ENCODE measurements at regions not wholly inside any gene's neighbourhood (a gene's known extent, or its start where the extent isn't known, plus 50 kb on each side); places are given as distances from the start of the nearest gene placed in this dataset.

DNA sequence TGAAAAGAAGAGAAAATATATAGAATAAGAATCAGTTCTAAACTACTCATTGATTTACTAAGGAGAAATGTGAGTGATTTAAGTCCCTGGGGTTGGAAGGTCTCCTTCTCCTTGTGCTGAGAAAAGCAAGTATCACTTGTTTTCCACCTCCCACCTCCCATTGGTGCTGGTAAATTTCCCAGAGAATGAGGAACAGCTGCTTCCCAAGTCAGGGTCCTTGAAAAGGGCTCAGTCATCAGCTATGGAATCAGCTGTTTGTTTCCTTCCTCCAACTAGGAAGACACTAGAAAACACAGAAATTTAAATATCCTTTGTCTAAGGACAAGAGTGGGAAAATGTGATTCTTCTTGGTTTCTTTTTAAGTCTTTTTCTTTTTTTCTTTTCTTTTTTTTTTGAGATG lies 131.3 kb upstream of the C1orf21 start:
- H3K9me3 Mint-ChIP-seq: no peaks in the 10 kb centered on the region
- no peaks in the 10 kb centered on the region for H3K36me3 Mint-ChIP-seq (ENCODE audit: low read depth)
- peaks cover 29% of the 10 kb centered on the region for H3K27me3 Mint-ChIP-seq
- H3K4me1 Mint-ChIP-seq (ENCODE audit: low read depth): no peaks in the 10 kb centered on the region
- no peak overlapping the region for H3K27ac Mint-ChIP-seq
- H3K4me3 Mint-ChIP-seq: no peak overlapping the region
- no peak for DNase-seq

DNA sequence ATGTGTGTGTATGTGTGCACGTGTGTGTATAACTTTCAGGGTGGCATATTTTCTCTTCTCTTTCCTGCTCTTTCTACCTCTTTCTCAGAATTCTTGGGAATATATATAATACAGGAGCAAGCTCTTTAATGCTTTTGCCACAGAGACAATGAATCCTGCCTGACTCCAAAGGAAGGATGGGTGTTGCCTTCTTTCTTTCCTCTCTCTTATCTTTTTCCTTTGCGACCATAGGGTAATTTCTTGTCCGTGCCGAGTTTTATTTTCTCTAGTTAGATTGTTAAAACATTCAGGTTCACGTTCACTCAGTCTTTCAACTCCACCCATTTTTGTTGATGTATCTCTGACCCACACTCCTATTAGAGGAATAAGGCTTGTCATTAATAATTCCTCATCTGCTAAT lies 129.0 kb upstream of the C1orf21 start:
- Mint-ChIP-seq H3K27ac (no peak overlapping the region), H3K27me3 (peaks cover 38% of the 10 kb centered on the region)

GRCh38 chr1:184258525-184258924 lies 128.3 kb upstream of the C1orf21 start:
- Mint-ChIP-seq H3K36me3 (ENCODE audit: low read depth) (no peaks in the 10 kb centered on the region), H3K27me3 (peaks cover 38% of the 10 kb centered on the region), H3K4me1 (ENCODE audit: low read depth) (no peaks in the 10 kb centered on the region), H3K27ac (no peak overlapping the region), H3K4me3 (no peak overlapping the region), H3K9me3 (no peaks in the 10 kb centered on the region)
- no peak for DNase-seq

More for the DNA sequence above, 129.0 kb upstream of the C1orf21 start:
- Mint-ChIP-seq H3K4me3 (no peak overlapping the region), H3K36me3 (ENCODE audit: low read depth) (no peaks in the 10 kb centered on the region), H3K9me3 (no peaks in the 10 kb centered on the region), H3K4me1 (ENCODE audit: low read depth) (no peaks in the 10 kb centered on the region)
- DNase-seq: no peak

GRCh38 chr1:184260382-184260781 lies 126.4 kb upstream of the C1orf21 start:
- no peaks in the 10 kb centered on the region for H3K36me3 Mint-ChIP-seq (ENCODE audit: low read depth)
- peaks cover 41% of the 10 kb centered on the region for H3K27me3 Mint-ChIP-seq
- H3K4me3 Mint-ChIP-seq: no peak overlapping the region
- DNase-seq: no peak
- H3K4me1 Mint-ChIP-seq (ENCODE audit: low read depth): no peaks in the 10 kb centered on the region
- no peaks in the 10 kb centered on the region for H3K9me3 Mint-ChIP-seq
- H3K27ac Mint-ChIP-seq: no peak overlapping the region

DNA sequence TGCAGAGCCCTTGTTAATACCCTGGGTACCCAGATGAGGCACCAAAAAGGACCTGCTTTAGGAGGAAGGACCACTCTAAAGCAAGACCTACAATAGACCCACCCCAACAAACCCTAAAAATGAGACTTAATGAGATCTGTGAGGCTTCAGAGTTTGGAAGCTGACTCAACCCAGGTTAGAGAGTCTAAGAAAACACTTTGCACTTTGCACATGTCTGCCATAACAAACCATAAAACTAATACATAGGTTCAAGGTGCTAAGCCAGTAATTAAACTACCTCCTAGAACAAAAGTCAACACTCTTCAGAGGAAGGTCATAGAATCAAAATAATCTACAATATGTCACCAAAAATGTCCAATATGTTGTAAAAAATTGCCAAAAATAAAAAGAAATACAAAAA lies 124.7 kb upstream of the C1orf21 start:
- Mint-ChIP-seq H3K27me3 (peaks cover 39% of the 10 kb centered on the region), H3K4me3 (no peak overlapping the region), H3K9me3 (no peaks in the 10 kb centered on the region), H3K4me1 (ENCODE audit: low read depth) (no peaks in the 10 kb centered on the region), H3K36me3 (ENCODE audit: low read depth) (no peaks in the 10 kb centered on the region), H3K27ac (no peak overlapping the region)
- no peak for DNase-seq

GRCh38 chr1:184267747-184268146 lies 119.1 kb upstream of the C1orf21 start:
- no peak overlapping the region for H3K27ac Mint-ChIP-seq
- H3K27me3 Mint-ChIP-seq: peaks cover 23% of the 10 kb centered on the region
- no peaks in the 10 kb centered on the region for H3K4me1 Mint-ChIP-seq (ENCODE audit: low read depth)
- H3K36me3 Mint-ChIP-seq (ENCODE audit: low read depth): no peaks in the 10 kb centered on the region
- DNase-seq: no peak
- H3K9me3 Mint-ChIP-seq: no peaks in the 10 kb centered on the region
- H3K4me3 Mint-ChIP-seq: no peak overlapping the region

GRCh38 chr1:184270556-184270955 lies 116.3 kb upstream of the C1orf21 start:
- H3K4me3 Mint-ChIP-seq: no peak overlapping the region
- no peak for DNase-seq
- H3K36me3 Mint-ChIP-seq (ENCODE audit: low read depth): no peaks in the 10 kb centered on the region
- no peak overlapping the region for H3K27ac Mint-ChIP-seq
- no peaks in the 10 kb centered on the region for H3K9me3 Mint-ChIP-seq
- H3K4me1 Mint-ChIP-seq (ENCODE audit: low read depth): no peaks in the 10 kb centered on the region
- H3K27me3 Mint-ChIP-seq: peaks cover 27% of the 10 kb centered on the region

- H3K4me3 Mint-ChIP-seq: no peak overlapping the region
- no peaks in the 10 kb centered on the region for H3K9me3 Mint-ChIP-seq
- no peaks in the 10 kb centered on the region for H3K36me3 Mint-ChIP-seq (ENCODE audit: low read depth)
- no peaks in the 10 kb centered on the region for H3K4me1 Mint-ChIP-seq (ENCODE audit: low read depth)
- H3K27ac Mint-ChIP-seq: no peak overlapping the region
- no peak for DNase-seq
- peaks cover 27% of the 10 kb centered on the region for H3K27me3 Mint-ChIP-seq
Observed at GRCh38 chr1:184272175-184272866, 114.5 kb upstream of the C1orf21 start.

DNA sequence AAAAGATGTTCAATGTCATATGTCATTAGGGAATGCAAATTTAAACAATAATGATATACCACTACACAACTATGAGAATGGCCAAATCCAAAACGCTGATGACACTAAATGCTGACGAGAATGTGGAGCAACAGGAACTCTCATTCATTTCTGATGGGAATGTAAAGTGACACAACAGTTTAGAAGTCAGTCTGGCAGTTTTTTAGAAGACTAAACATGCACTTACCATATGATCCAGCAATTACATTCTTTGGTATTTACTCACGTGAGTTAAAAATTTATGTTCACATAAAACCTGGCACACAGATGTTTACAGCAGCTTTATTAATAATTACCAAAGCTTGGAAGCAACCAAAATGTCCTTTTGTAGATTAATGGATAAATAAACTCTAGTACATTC lies 110.4 kb upstream of the C1orf21 start:
- no peaks in the 10 kb centered on the region for H3K4me1 Mint-ChIP-seq (ENCODE audit: low read depth)
- no peaks in the 10 kb centered on the region for H3K9me3 Mint-ChIP-seq

GRCh38 chr1:184279911-184280458 lies 106.8 kb upstream of the C1orf21 start:
- Mint-ChIP-seq H3K9me3 (no peaks in the 10 kb centered on the region), H3K4me1 (ENCODE audit: low read depth) (no peaks in the 10 kb centered on the region), H3K27ac (no peak overlapping the region), H3K27me3 (peaks cover 4% of the 10 kb centered on the region), H3K4me3 (no peak overlapping the region), H3K36me3 (ENCODE audit: low read depth) (no peaks in the 10 kb centered on the region)
- DNase-seq: no peak

More for the DNA sequence above, 110.4 kb upstream of the C1orf21 start:
- Mint-ChIP-seq H3K4me3 (no peak overlapping the region), H3K36me3 (ENCODE audit: low read depth) (no peaks in the 10 kb centered on the region), H3K27ac (no peak overlapping the region), H3K27me3 (peaks cover 22% of the 10 kb centered on the region)
- no peak for DNase-seq

GRCh38 chr1:184283999-184284398 lies 102.8 kb upstream of the C1orf21 start:
- DNase-seq: no peak
- no peaks in the 10 kb centered on the region for H3K36me3 Mint-ChIP-seq (ENCODE audit: low read depth)

GRCh38 chr1:184284900-184285299 lies 101.9 kb upstream of the C1orf21 start:
- no peaks in the 10 kb centered on the region for H3K36me3 Mint-ChIP-seq (ENCODE audit: low read depth)
- no peaks in the 10 kb centered on the region for H3K4me1 Mint-ChIP-seq (ENCODE audit: low read depth)
- peaks cover under 1% of the 10 kb centered on the region for H3K9me3 Mint-ChIP-seq
- H3K27ac Mint-ChIP-seq: no peak overlapping the region
- H3K27me3 Mint-ChIP-seq: no peaks in the 10 kb centered on the region
- no peak overlapping the region for H3K4me3 Mint-ChIP-seq
- no peak for DNase-seq

More at GRCh38 chr1:184283999-184284398, 102.8 kb upstream of the C1orf21 start:
- Mint-ChIP-seq H3K4me1 (ENCODE audit: low read depth) (no peaks in the 10 kb centered on the region), H3K4me3 (no peak overlapping the region), H3K27ac (no peak overlapping the region), H3K9me3 (no peaks in the 10 kb centered on the region), H3K27me3 (peaks cover 2% of the 10 kb centered on the region)

DNA sequence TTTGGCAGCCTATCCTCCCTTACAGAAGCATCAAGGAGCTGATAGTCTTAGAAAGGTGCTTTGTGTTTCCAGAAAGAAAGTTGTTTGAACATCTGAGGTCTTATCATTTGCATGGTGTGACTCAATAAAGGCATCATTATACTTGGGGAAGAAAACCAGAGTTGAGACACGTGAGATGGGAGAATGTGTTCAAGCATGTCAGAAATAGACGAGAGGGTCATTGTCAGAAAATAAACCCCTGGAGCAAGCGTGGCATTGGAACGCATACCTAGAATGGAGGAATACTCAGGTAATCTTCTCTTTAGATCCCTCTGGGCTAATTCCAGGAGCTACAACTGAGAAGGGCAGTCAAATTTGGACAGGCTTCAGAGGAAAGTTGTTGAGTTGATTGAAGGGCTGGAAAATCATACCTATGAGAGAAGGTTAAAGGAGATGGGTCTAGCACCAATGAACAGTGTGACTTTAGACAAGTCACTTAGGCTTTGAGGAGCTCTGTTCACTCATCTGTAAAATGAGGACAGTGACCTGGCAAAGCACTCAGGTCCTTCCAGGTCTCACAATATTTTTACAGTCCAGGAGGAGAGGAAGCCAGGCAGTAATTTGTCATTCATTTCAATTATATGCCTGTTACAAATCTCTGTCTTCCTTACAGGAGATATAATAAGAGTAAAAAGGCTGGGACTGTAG lies 101.3 kb upstream of the C1orf21 start:
- H3K27me3 Mint-ChIP-seq: no peaks in the 10 kb centered on the region
- no peak for DNase-seq
- no peak overlapping the region for H3K27ac Mint-ChIP-seq
- no peaks in the 10 kb centered on the region for H3K36me3 Mint-ChIP-seq (ENCODE audit: low read depth)
- no peaks in the 10 kb centered on the region for H3K4me1 Mint-ChIP-seq (ENCODE audit: low read depth)
- peaks cover 7% of the 10 kb centered on the region for H3K9me3 Mint-ChIP-seq
- H3K4me3 Mint-ChIP-seq: no peak overlapping the region

GRCh38 chr1:184287001-184287400 lies 99.8 kb upstream of the C1orf21 start:
- H3K36me3 Mint-ChIP-seq (ENCODE audit: low read depth): no peaks in the 10 kb centered on the region
- peaks cover 10% of the 10 kb centered on the region for H3K9me3 Mint-ChIP-seq
- no peaks in the 10 kb centered on the region for H3K4me1 Mint-ChIP-seq (ENCODE audit: low read depth)
- H3K27me3 Mint-ChIP-seq: no peaks in the 10 kb centered on the region
- H3K27ac Mint-ChIP-seq: no peak overlapping the region
- H3K4me3 Mint-ChIP-seq: no peak overlapping the region
- DNase-seq: no peak

DNA sequence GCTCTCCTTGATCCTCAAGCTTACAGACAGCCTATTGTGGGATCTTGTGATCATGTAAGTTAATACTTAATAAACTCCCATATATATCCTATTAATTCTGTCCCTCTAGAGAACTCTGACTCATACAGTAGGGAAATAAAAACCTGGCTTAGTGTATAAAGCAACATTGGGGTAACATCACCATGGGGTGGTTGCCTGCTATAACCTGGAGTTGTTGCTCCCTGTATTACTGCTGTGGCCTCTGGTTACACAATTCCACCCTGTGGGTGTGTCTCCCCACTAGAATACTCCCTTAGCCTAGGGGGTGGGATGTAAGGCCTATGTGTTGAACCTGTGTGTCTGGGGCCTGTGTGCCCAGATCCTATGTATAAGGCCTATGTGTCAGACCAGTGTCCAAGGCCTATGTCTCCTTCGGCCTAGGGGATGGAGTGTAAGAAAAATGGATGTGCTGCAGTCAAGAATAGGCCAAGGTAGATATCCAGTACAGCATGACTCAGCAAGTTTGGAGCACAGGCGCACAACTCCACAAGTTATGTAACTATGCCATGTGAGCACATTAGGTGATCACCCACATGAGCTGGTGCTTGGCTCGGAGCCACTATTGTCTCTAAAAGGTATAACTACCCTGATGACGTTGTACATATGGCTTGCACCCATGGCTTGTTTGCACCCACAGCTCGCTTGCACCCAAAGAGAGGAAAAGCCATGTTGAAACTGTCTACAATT lies 96.8 kb upstream of the C1orf21 start:
- no peak for DNase-seq
- no peak overlapping the region for H3K4me3 Mint-ChIP-seq
- H3K9me3 Mint-ChIP-seq: peaks cover 14% of the 10 kb centered on the region
- H3K4me1 Mint-ChIP-seq (ENCODE audit: low read depth): no peaks in the 10 kb centered on the region
- no peaks in the 10 kb centered on the region for H3K27me3 Mint-ChIP-seq
- H3K36me3 Mint-ChIP-seq (ENCODE audit: low read depth): no peaks in the 10 kb centered on the region
- H3K27ac Mint-ChIP-seq: no peak overlapping the region

All from activated T-cell treated with anti-CD3 and anti-CD28 coated beads, Interleukin-2, amount 50 U/mL, for 24 hours (primary cell).